Esophagus (tissue), 2 donors: ENCODE measurements at regions not wholly inside any gene's neighbourhood (a gene's known extent, or its start where the extent isn't known, plus 50 kb on each side); places are given as distances from the start of the nearest gene placed in this dataset.

Experiments used
- H3K27ac ChIP-seq, 2 donors: one replicate each; pipeline ENCODE4 v1.5.1; 2013; ENCODE audit warnings: low read depth in 2 of 2, mild to moderate bottlenecking in 2 of 2, inconsistent platforms in 1 of 2, low read length in 1 of 2, moderate library complexity in 1 of 2
- H3K27me3 ChIP-seq, 2 donors: one replicate each; pipeline ENCODE4 v1.6.1; 2013; ENCODE audit warnings: low read length in 2 of 2, control low read depth in 1 of 2, mild to moderate bottlenecking in 1 of 2; ENCODE audit not compliant: insufficient read depth in 2 of 2, control insufficient read depth in 1 of 2
- H3K36me3 ChIP-seq, 2 donors: one replicate each; pipeline ENCODE4 v1.6.1; 2013; ENCODE audit warnings: low read length in 1 of 2; ENCODE audit not compliant: control insufficient read depth in 2 of 2, insufficient read depth in 2 of 2
- H3K4me1 ChIP-seq, 2 donors: one replicate each; pipeline ENCODE4 v1.6.1; 2013; ENCODE audit warnings: low read length in 1 of 2; ENCODE audit not compliant: control insufficient read depth in 2 of 2, insufficient read depth in 2 of 2
- H3K4me3 ChIP-seq, 2 donors: one replicate each; pipeline ENCODE4 v1.5.1; 2013; ENCODE audit warnings: low read length in 2 of 2, mild to moderate bottlenecking in 2 of 2, low read depth in 1 of 2, moderate library complexity in 1 of 2
- H3K9me3 ChIP-seq, 2 donors: one replicate each; pipeline ENCODE4 v1.6.1; 2013; ENCODE audit warnings: mild to moderate bottlenecking in 2 of 2, low read depth in 1 of 2, low read length in 1 of 2, moderate library complexity in 1 of 2; ENCODE audit not compliant: control insufficient read depth in 2 of 2, insufficient read depth in 1 of 2
- WGBS, 2 donors: extraction: QIAGEN DNeasy Blood & Tissue Kit; methylation state at CpG; one replicate each; pipeline ENCODE4 v1.1.7; 2013; 5-methylcytosine and 5-hydroxymethylcytosine counted together
- donor health status: healthy with polysubstance abuse.
- donor health status: Bipolar disorder and iron deficiency.

DNA sequence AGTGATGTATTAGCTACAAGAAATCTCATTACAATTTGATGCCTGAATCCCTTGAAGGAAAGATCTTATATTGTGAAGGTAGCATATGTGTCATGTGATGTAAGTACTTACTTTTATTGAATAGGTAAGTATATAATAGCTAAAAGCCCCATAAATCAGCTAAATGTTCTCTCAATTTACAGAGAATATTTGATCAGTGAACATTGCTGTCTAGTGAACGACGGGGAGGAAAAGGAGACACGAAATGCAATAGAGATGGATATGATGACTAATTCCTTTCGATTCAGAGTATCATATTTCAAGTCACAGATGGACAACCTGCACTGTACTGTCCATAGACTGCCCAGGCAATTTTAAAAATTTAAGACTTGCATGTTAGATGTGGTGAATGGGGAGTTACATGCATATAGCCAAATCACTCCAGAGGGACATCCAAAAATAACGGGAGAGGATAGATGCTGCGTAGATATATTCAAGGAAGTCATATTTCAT is 462.1 kb upstream of the CDIN1 start:
- no peaks in the 10 kb centered on the region for H3K9me3 ChIP-seq
- no peak overlapping the region for H3K27ac ChIP-seq
- no peaks in the 10 kb centered on the region for H3K36me3 ChIP-seq
- no peaks in the 10 kb centered on the region for H3K27me3 ChIP-seq
- H3K4me1 ChIP-seq, result no peaks in the 10 kb centered on the region
- WGBS, 2 donors, result 86 to 87% methylated on average over 6 of the region's 6 CpGs
- H3K4me3 ChIP-seq, result no peak overlapping the region

DNA sequence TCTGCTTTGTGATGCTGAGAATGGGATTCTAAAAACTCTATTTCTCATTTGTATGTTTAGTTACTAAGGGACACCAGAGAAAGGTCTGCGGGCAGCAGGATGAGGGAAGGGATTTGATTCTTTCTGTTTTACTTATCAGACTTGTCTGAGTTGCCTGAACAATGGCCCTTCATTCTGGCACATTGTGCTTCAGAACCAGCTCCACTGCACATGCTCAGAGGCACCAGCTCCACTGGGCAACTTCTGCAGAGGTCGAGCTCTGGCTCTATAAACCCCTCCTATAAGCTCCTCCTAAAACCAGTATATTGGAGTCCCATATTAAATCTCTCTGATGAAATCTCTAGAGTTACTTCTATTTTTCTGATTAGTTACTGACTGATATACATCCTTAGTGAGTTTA is 453.2 kb upstream of the CDIN1 start:
- Histone ChIP-seq H3K27ac (no peak overlapping the region), H3K9me3 (no peaks in the 10 kb centered on the region), H3K36me3 (no peaks in the 10 kb centered on the region), H3K27me3 (no peaks in the 10 kb centered on the region), H3K4me3 (no peak overlapping the region), H3K4me1 (no peaks in the 10 kb centered on the region)
- 63 to 73% methylated on average over 2 of the region's 2 CpGs for WGBS, 2 donors

DNA sequence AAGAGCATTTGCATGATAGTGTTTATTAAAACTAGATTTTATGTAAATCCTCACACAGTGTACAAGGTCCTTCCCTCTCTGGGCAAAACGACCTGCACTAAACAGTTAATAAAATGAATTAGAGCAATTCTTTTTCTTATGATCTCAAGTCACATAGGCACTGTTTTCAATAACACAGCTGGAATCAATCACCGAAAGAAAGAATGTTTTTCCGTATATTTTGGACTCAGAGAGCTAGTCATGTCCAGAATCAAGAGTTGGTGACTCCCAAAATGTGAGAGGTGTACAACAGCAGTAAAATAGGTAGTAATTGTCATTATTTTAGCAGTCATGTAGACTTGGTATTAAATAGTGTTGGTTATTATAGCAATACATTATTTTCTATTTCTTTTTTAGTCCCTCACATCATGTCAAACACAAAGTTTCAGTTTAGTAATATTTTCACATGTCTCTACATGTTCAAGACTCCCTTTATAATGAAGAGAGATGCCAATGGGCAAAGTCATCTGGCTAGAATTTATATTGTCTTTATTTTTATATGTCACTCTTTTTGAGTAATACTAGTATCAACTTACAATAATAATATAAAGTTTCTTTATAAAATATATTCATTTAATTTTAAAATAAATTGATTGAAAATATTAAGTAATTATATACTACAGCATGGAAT is 448.6 kb upstream of the CDIN1 start:
- Histone ChIP-seq H3K27me3 (no peaks in the 10 kb centered on the region), H3K4me1 (no peaks in the 10 kb centered on the region), H3K4me3 (no peak overlapping the region), H3K27ac (no peak overlapping the region), H3K9me3 (no peaks in the 10 kb centered on the region), H3K36me3 (no peaks in the 10 kb centered on the region)
- WGBS, 2 donors, result 60 to 69% methylated on average over 3 of the region's 3 CpGs

DNA sequence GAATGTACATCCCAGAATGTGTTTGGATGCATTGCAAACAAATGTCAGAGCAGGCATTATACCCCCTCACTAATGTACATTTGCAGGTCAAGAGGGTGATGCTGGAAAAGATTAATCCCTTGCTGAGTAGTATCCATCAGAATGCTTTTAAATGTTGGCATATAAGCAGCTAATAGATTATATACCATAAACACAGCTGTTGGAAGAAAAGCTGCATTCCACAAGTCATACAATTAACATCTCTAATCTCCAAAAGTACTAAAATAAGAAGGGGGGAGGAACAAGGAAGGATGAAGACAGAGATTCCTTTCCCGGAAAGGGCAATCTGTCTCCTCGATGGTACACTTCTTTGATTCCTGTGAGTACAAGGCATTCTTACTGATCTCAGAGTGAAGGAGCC is 445.7 kb upstream of the CDIN1 start:
- Histone ChIP-seq H3K36me3 (no peaks in the 10 kb centered on the region), H3K4me3 (no peak overlapping the region), H3K9me3 (no peaks in the 10 kb centered on the region), H3K27ac (no peak overlapping the region), H3K27me3 (no peaks in the 10 kb centered on the region), H3K4me1 (no peaks in the 10 kb centered on the region)
- WGBS, 2 donors, result 31 to 48% methylated on average over 2 of the region's 2 CpGs

DNA sequence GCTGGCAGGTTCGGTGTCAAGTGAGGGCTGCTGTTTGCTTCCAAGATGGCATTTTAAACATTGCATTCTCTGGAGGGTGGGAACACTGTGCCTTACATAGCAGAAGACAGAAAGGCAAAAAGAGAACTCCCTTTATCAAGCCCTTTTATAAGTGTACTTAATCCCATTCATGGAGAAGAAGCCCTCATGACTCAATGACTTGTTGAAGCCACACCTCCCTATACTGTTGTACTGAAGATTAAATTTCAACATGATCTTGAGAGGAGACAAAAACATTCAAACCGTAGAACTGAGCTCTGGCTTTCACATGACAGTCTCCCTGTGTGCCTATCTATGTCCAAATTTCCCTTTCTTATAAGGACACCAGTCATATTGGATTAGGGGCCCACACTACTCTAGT is 443.4 kb upstream of the CDIN1 start:
- no peaks in the 10 kb centered on the region for H3K36me3 ChIP-seq
- H3K4me3 ChIP-seq, result no peak overlapping the region
- no peaks in the 10 kb centered on the region for H3K4me1 ChIP-seq
- H3K9me3 ChIP-seq, result no peaks in the 10 kb centered on the region
- 65 to 76% methylated on average over 2 of the region's 2 CpGs for WGBS, 2 donors
- no peaks in the 10 kb centered on the region for H3K27me3 ChIP-seq
- H3K27ac ChIP-seq, result no peak overlapping the region

DNA sequence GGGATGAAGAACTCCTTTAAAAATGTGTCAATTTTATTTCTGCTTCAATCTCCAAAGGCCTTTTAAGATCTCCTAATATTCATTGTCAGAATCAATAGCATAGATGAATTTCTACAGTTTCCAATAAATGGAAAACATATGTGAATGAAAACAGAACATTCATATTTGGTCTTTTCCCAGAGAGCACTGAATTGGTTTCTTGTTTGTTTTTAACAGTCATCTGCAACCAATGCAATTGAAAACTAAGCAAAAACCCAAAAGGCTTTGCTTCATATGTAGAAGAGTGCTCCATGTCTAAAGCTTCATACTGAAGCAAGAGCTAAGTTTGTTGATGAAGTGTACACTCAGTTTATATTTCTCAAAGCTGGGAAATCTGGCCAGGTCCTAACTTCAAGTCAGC is 426.5 kb upstream of the CDIN1 start:
- H3K4me3 ChIP-seq, result no peak overlapping the region
- no peaks in the 10 kb centered on the region for H3K27me3 ChIP-seq
- no peaks in the 10 kb centered on the region for H3K4me1 ChIP-seq
- no peaks in the 10 kb centered on the region for H3K9me3 ChIP-seq
- H3K36me3 ChIP-seq, result no peaks in the 10 kb centered on the region
- H3K27ac ChIP-seq, result no peak overlapping the region

DNA sequence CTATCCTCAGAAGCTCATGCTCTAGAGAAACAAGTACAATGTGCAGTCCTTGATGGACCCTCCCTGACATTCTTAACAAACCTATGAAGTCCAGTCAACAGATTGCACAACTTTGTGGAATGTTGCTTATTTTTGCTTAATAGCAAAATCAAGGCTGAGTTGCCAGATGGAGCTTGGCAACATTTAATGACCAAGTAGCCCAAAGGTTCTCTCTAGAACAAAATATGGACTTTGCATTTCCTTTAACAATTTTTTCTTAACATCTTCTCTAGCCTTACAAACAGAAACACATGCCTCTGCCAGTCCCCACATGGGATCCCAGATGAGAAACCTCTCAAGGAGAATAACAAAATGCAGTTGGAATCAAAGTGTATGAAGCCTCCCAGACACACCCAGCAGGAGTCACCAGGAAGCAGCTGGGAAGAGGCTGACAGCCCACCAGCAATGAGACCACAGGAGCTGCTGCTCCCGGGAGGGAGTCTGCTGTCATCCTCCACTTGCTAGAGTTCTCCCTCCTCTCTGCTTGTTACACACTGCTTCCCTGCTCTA is 422.5 kb upstream of the CDIN1 start:
- H3K27ac ChIP-seq, result no peak overlapping the region
- 54 to 69% methylated on average over 1 of the region's 1 CpG for WGBS, 2 donors
- no peaks in the 10 kb centered on the region for H3K36me3 ChIP-seq
- no peak overlapping the region for H3K4me3 ChIP-seq
- H3K4me1 ChIP-seq, result no peaks in the 10 kb centered on the region
- no peaks in the 10 kb centered on the region for H3K27me3 ChIP-seq
- H3K9me3 ChIP-seq, result no peaks in the 10 kb centered on the region

DNA sequence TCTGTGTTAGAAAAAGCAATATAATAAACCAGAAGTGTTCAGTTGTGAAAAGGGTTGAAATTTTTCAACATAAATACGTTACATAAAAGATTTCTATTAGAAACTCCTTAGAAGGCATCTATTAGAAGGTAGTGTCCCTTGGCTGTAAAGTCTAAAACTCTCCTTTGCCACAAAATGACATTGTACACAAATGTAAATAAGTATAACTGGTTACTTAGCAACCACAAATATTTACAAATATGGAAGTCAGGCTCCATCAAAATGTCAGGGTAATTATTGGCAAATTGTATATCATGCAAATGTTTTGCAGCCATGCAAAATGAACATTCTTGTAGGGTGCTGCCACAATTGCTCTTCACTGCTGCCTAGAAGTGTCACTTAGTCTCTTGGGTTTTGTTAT is 419.1 kb upstream of the CDIN1 start:
- 79% methylated on average over 1 of the region's 1 CpG for WGBS, 2 donors
- Histone ChIP-seq H3K9me3 (no peaks in the 10 kb centered on the region), H3K27me3 (no peaks in the 10 kb centered on the region), H3K36me3 (no peaks in the 10 kb centered on the region), H3K27ac (no peak overlapping the region), H3K4me3 (no peak overlapping the region), H3K4me1 (no peaks in the 10 kb centered on the region)

DNA sequence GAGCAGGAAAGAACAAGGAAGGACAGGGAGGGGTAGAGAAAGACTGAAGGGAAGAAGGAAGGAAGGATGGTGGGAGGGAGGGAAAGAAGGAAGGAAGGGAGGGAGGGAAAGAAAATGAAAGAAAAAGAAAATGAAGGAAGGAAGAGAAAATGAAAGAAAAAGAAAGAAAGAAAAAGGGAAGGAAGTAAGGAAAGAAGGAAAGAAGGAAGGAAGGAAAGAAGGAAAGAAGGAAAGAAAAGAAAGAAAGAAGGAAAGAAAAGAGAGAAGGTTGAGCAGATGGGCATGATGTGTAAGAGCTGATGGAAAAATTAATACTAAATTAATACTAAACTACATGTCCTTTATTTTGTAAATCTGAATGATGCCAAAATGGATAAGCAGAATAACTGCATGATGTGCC is 418.3 kb upstream of the CDIN1 start:
- H3K9me3 ChIP-seq, result no peaks in the 10 kb centered on the region

DNA sequence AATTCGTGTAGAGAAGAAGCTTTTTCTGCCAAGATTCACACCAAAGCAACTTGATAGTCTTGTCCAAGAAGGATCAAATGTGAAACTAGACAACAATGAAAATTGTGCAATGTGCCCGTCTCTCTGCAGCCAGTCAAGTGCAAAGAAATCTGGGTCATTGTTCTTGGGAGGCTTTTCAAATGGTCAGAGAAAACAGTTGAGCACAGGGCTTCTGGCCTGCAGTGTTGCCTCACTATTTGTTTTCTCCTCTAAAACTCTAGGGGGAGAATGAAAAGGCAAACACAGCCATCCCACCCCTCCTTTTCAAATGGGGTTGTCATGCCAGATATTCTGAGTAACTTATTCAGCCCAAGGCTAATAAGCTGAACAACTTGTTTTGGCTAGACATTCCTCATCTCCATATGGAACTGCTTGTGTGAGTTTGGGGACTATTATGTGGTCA is 417.6 kb upstream of the CDIN1 start:
- Histone ChIP-seq H3K36me3 (no peaks in the 10 kb centered on the region), H3K4me3 (no peak overlapping the region), H3K4me1 (no peaks in the 10 kb centered on the region), H3K9me3 (no peaks in the 10 kb centered on the region), H3K27ac (no peak overlapping the region), H3K27me3 (no peaks in the 10 kb centered on the region)
- WGBS, 2 donors, result 17 to 26% methylated on average over 2 of the region's 2 CpGs

More for the DNA sequence above, 418.3 kb upstream of the CDIN1 start:
- Histone ChIP-seq H3K36me3 (no peaks in the 10 kb centered on the region), H3K27me3 (no peaks in the 10 kb centered on the region), H3K4me1 (no peaks in the 10 kb centered on the region), H3K4me3 (no peak overlapping the region), H3K27ac (no peak overlapping the region)
